Stomach (tissue), 8 donors: ENCODE measurements at regions not wholly inside any gene's neighbourhood (a gene's known extent, or its start where the extent isn't known, plus 50 kb on each side); places are given as distances from the start of the nearest gene placed in this dataset.

ENCODE experiments used
- DNase-seq, 2 donors: peaks; one replicate each; pipeline versions ENCODE4 v3.0.0 to v3.0.0-alpha.2; 2013 to 2019
- H3K27ac ChIP-seq, 5 donors: fragments of 200-600 bp in 4 of 5; sonication (generic) in 4 of 5; one replicate each; pipeline ENCODE4 v1.5.1; 2013 to 2019; ENCODE audit warnings: mild to moderate bottlenecking in 1 of 5, moderate library complexity in 1 of 5
- H3K27me3 ChIP-seq, 3 donors: fragments of 200-600 bp; sonication (generic); one replicate each; pipeline ENCODE4 v1.5.1; 2017 to 2019; ENCODE audit warnings: mixed run types in 1 of 3
- H3K36me3 ChIP-seq, 4 donors: fragments of 200-600 bp; sonication (generic); 1 replicate in 3 of 4; 2 replicates in 1 of 4; pipeline ENCODE4 v1.5.1; 2016 to 2019
- H3K4me1 ChIP-seq, 4 donors: fragments of 200-600 bp; sonication (generic); one replicate each; pipeline ENCODE4 v1.5.1; 2016 to 2019
- H3K4me3 ChIP-seq, 4 donors: fragments of 200-600 bp; sonication (generic) in 3 of 4; one replicate each; pipeline ENCODE4 v1.5.1; 2016 to 2019; ENCODE audit warnings: mild to moderate bottlenecking in 1 of 4
- H3K9me3 ChIP-seq, 4 donors: fragments of 200-600 bp; sonication (generic); one replicate each; pipeline ENCODE4 v1.5.1; 2016 to 2019
- EP300 ChIP-seq: sonication (generic); formaldehyde crosslinking; IDR thresholded peaks from one replicate; pipeline ENCODE4 v1.6.1; 2017; ENCODE audit warnings: antibody characterized with exemption
- POLR2A ChIP-seq, 4 donors: fragments of 450-650 bp; IDR thresholded peaks; one replicate each; pipeline ENCODE4 v1.6.1; 2016; ENCODE audit warnings: antibody characterized with exemption in 4 of 4, control low read depth in 2 of 4, mild to moderate bottlenecking in 1 of 4, moderate library complexity in 1 of 4
- POLR2AphosphoS5 ChIP-seq, 3 donors: sonication (generic); formaldehyde crosslinking; IDR thresholded peaks; one replicate each; pipeline ENCODE4 v1.6.1; 2016; ENCODE audit warnings: antibody characterized with exemption in 3 of 3
- WGBS, 5 donors: extraction: QIAGEN DNeasy Blood & Tissue Kit in 3 of 5; methylation state at CpG; one replicate each; pipeline versions ENCODE4 v1.1.5 to v1.1.7; 2013 to 2018; 5-methylcytosine and 5-hydroxymethylcytosine counted together
- intact Hi-C: fragments of 100-400 bp; cut with DNase I; formaldehyde crosslinking; loops from one replicate; pipeline ENCODE4 v1.15.1; 2023; ENCODE audit warnings: low total_unique reads
- TF ChIP-seq, protein P1 (sequence below), 7 experiments: fragments of 450-650 bp in 4 of 7; fragments of 200-600 bp in 3 of 7; sonication (generic) in 3 of 7; IDR thresholded peaks; one replicate each; pipeline ENCODE4 v1.5.1; 2016 to 2019; ENCODE audit warnings: antibody characterized with exemption in 7 of 7, control low read depth in 2 of 7, mild to moderate bottlenecking in 1 of 7
- donor health status: healthy with polysubstance abuse.
- donor health status: Bipolar disorder and iron deficiency.
- donor health status: healthy.

DNA sequence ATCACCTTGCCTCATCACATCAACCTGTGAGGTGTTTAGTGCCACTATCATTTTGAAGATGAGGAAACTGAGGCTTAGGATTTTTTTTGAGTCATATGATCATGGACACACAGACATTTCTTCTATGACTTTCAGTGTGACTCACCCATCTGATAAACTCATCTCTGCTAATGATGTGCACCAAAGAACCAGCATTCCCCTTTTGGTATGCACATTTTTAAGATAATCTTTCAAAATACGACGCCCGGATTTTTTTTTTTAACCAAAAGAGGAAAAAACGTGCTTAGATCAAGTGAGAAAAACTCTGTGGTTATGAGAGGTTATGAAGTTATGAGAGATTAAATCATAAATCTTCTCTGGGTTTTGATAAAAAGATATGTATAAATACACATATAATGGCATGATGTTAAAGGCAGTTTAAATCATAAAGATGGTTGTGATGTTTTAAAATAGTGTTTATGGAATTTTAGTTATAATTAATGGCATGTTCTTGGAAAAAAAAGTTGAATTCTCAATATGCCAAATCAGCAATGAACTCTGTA, 948.1 kb downstream of the TMTC2 start:
- H3K4me1 ChIP-seq: no peaks in the 10 kb centered on the region
- no peak for TF ChIP-seq POLR2A (IDR thresholded peaks at IDR 0.05)
- TF ChIP-seq, protein P1, sequence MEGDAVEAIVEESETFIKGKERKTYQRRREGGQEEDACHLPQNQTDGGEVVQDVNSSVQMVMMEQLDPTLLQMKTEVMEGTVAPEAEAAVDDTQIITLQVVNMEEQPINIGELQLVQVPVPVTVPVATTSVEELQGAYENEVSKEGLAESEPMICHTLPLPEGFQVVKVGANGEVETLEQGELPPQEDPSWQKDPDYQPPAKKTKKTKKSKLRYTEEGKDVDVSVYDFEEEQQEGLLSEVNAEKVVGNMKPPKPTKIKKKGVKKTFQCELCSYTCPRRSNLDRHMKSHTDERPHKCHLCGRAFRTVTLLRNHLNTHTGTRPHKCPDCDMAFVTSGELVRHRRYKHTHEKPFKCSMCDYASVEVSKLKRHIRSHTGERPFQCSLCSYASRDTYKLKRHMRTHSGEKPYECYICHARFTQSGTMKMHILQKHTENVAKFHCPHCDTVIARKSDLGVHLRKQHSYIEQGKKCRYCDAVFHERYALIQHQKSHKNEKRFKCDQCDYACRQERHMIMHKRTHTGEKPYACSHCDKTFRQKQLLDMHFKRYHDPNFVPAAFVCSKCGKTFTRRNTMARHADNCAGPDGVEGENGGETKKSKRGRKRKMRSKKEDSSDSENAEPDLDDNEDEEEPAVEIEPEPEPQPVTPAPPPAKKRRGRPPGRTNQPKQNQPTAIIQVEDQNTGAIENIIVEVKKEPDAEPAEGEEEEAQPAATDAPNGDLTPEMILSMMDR (IDR thresholded peaks at IDR 0.05): no peak
- TF ChIP-seq EP300: no peak
- TF ChIP-seq POLR2AphosphoS5 (IDR thresholded peaks at IDR 0.05): no peak
- no peak for DNase-seq
- intact Hi-C loops: no loop called here
- H3K27me3 ChIP-seq: no peaks in the 10 kb centered on the region
- H3K9me3 ChIP-seq: no peaks in the 10 kb centered on the region
- no peak overlapping the region for H3K4me3 ChIP-seq
- H3K27ac ChIP-seq: no peak overlapping the region
- WGBS, 5 donors: 63 to 80% (median 77%) methylated on average over 4 of the region's 4 CpGs
- no peaks in the 10 kb centered on the region for H3K36me3 ChIP-seq

DNA sequence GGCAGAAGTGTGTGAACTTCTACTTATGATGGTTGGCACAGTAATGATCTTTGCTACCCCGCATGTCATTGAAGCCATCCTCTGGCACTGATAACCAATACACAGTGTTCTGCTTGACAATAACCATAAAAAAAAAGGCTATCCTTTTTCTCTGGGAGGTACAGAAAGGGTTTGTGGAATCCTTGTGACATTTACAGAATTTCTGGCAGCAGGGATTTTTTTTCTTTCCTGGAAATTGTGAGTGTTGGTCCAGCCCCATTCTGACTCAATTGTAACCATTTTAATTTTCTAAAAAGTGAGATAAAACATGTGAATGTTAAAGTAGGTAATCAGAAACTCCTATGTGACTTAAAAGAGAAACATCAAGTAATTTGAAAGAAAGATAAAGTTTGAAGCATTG, 943.8 kb downstream of the TMTC2 start:
- H3K36me3 ChIP-seq: no peaks in the 10 kb centered on the region
- H3K9me3 ChIP-seq: no peaks in the 10 kb centered on the region
- no peak for DNase-seq
- H3K4me1 ChIP-seq: no peaks in the 10 kb centered on the region
- H3K27me3 ChIP-seq: no peaks in the 10 kb centered on the region
- no peak overlapping the region for H3K27ac ChIP-seq
- H3K4me3 ChIP-seq: no peak overlapping the region
- intact Hi-C loops: no loop called here
- TF ChIP-seq POLR2AphosphoS5 (IDR thresholded peaks at IDR 0.05): no peak
- TF ChIP-seq EP300: no peak
- TF ChIP-seq, protein P1 (IDR thresholded peaks at IDR 0.05): no peak
- no peak for TF ChIP-seq POLR2A (IDR thresholded peaks at IDR 0.05)
- WGBS, 5 donors: 84 to 97% (median 87%) methylated on average over 1 of the region's 1 CpG

DNA sequence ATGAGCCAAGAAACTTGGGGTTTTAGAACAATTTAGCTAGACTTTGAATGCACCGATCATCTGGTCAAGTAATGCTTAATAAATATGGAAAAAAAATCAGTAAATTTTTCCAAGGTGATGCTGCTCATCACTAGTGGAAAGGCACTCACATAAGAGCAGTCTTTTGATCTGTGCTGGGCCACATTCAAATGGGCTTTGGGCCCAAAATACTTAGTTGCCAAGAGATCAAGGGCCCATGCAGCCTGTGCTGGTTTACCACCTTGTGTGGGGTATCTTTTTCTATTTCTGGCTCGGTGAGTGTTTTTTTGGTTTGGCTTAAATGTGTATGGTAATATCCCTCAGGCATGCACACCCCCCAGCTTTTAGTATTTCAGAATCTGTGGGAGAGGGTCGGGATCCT, 943.2 kb downstream of the TMTC2 start:
- H3K27me3 ChIP-seq: no peaks in the 10 kb centered on the region
- intact Hi-C loops: no loop called here
- H3K9me3 ChIP-seq: no peaks in the 10 kb centered on the region
- TF ChIP-seq POLR2AphosphoS5 (IDR thresholded peaks at IDR 0.05): no peak
- no peak for TF ChIP-seq POLR2A (IDR thresholded peaks at IDR 0.05)
- TF ChIP-seq, protein P1 (IDR thresholded peaks at IDR 0.05): no peak
- no peak for TF ChIP-seq EP300
- no peak for DNase-seq
- no peaks in the 10 kb centered on the region for H3K4me1 ChIP-seq
- no peak overlapping the region for H3K4me3 ChIP-seq
- H3K36me3 ChIP-seq: no peaks in the 10 kb centered on the region
- WGBS, 5 donors: 74 to 87% (median 81%) methylated on average over 3 of the region's 3 CpGs
- H3K27ac ChIP-seq: no peak overlapping the region

DNA sequence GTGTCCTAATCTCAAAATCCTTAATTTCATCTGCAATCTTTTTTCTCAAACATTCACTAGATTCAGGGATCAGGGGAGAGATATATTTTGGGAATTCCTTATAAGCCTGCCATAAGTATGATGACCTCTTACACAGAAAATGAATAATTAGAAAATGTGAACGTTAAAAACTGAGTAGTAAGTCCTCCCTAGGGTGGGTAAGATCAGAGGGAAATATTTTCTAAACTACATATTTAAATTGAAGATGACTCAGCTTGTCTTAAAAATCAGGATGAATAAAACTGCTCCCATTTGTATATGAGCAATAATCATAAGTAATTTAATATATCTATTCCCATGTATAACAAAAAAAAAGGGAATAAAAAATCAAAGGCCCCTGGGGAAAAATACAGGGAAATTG, 935.5 kb downstream of the TMTC2 start:
- no peaks in the 10 kb centered on the region for H3K9me3 ChIP-seq
- intact Hi-C loops: no loop called here
- no peaks in the 10 kb centered on the region for H3K36me3 ChIP-seq
- H3K27ac ChIP-seq: no peak overlapping the region
- no peak for TF ChIP-seq POLR2A (IDR thresholded peaks at IDR 0.05)
- TF ChIP-seq, protein P1 (IDR thresholded peaks at IDR 0.05): no peak
- TF ChIP-seq EP300: no peak
- no peak for TF ChIP-seq POLR2AphosphoS5 (IDR thresholded peaks at IDR 0.05)
- no peak overlapping the region for H3K4me3 ChIP-seq
- DNase-seq: no peak
- 42 to 59% (median 54%) methylated on average over 1 of the region's 1 CpG for WGBS, 5 donors
- H3K4me1 ChIP-seq: no peaks in the 10 kb centered on the region
- H3K27me3 ChIP-seq: no peaks in the 10 kb centered on the region
